ENCODE measurements at regions not wholly inside any gene's neighbourhood (a gene's known extent, or its start where the extent isn't known, plus 50 kb on each side); places are given as distances from the start of the nearest gene placed in this dataset.

DNA sequence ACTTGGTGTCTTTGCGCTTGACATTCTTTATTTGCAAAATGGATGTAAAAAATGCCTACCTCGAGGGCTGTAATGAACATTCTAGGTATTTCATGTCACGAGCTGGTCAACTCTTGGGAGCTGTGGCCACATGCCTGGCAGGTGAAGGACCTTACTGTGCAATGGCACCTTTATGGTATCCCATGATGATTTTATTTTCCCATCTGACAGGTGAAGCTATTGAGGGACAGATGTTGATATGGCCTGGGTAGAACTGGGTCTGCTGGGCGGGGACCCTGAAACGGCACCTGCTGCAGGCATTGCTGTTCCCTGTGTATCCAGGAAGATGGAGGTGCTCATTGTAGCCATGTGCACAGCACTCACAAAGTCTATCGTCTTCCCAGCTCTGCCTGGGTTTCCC, 332.2 kb downstream of the TEX29 start:
- TF ChIP-seq, protein P1, sequence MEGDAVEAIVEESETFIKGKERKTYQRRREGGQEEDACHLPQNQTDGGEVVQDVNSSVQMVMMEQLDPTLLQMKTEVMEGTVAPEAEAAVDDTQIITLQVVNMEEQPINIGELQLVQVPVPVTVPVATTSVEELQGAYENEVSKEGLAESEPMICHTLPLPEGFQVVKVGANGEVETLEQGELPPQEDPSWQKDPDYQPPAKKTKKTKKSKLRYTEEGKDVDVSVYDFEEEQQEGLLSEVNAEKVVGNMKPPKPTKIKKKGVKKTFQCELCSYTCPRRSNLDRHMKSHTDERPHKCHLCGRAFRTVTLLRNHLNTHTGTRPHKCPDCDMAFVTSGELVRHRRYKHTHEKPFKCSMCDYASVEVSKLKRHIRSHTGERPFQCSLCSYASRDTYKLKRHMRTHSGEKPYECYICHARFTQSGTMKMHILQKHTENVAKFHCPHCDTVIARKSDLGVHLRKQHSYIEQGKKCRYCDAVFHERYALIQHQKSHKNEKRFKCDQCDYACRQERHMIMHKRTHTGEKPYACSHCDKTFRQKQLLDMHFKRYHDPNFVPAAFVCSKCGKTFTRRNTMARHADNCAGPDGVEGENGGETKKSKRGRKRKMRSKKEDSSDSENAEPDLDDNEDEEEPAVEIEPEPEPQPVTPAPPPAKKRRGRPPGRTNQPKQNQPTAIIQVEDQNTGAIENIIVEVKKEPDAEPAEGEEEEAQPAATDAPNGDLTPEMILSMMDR (IDR thresholded peaks at IDR 0.05; ENCODE audit: poor library complexity, severe bottlenecking), result no peak
- TF ChIP-seq POLR2AphosphoS5 (IDR thresholded peaks at IDR 0.05) (no peak), TAF1 (IDR thresholded peaks at IDR 0.05; ENCODE audit: low read depth) (no peak), MXI1 (conservative IDR thresholded peaks at IDR 0.05; ENCODE audit: poor library complexity, severe bottlenecking) (no peak), EZH2 (IDR thresholded peaks at IDR 0.05; ENCODE audit: borderline replicate concordance, insufficient read depth, low read length, poor library complexity, severe bottlenecking) (no peak), SMC3 (conservative IDR thresholded peaks at IDR 0.05; ENCODE audit: poor library complexity) (no peak)
- TF ChIP-seq, protein P2, sequence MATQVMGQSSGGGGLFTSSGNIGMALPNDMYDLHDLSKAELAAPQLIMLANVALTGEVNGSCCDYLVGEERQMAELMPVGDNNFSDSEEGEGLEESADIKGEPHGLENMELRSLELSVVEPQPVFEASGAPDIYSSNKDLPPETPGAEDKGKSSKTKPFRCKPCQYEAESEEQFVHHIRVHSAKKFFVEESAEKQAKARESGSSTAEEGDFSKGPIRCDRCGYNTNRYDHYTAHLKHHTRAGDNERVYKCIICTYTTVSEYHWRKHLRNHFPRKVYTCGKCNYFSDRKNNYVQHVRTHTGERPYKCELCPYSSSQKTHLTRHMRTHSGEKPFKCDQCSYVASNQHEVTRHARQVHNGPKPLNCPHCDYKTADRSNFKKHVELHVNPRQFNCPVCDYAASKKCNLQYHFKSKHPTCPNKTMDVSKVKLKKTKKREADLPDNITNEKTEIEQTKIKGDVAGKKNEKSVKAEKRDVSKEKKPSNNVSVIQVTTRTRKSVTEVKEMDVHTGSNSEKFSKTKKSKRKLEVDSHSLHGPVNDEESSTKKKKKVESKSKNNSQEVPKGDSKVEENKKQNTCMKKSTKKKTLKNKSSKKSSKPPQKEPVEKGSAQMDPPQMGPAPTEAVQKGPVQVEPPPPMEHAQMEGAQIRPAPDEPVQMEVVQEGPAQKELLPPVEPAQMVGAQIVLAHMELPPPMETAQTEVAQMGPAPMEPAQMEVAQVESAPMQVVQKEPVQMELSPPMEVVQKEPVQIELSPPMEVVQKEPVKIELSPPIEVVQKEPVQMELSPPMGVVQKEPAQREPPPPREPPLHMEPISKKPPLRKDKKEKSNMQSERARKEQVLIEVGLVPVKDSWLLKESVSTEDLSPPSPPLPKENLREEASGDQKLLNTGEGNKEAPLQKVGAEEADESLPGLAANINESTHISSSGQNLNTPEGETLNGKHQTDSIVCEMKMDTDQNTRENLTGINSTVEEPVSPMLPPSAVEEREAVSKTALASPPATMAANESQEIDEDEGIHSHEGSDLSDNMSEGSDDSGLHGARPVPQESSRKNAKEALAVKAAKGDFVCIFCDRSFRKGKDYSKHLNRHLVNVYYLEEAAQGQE (IDR thresholded peaks at IDR 0.05; ENCODE audit: borderline replicate concordance), result no peak
